GM23338 (cell line): ENCODE measurements at regions not wholly inside any gene's neighbourhood (a gene's known extent, or its start where the extent isn't known, plus 50 kb on each side); places are given as distances from the start of the nearest gene placed in this dataset.
A peak's percentile ranks its signal among the peaks of the same experiment; 100 is the strongest.

ENCODE experiments used
- ATAC-seq: fragments of 200-7000 bp; cut with Tn5 transposase; 3 replicates; pipeline ENCODE4 v1.9.1; 2020
- DNase-seq: peaks from one replicate; pipeline ENCODE4 v3.0.0-alpha.2; 2015; ENCODE audit warnings: low spot score
- H2AFZ ChIP-seq: fragments of 200-600 bp; sonication (generic); 2 replicates; pipeline ENCODE4 v1.8.0; 2016; ENCODE audit warnings: antibody characterized with exemption, mild to moderate bottlenecking, moderate library complexity
- H3F3A ChIP-seq: fragments of 200-600 bp; sonication (generic); replicated peaks from 2 replicates; pipeline ENCODE4 v1.8.0; 2017; ENCODE audit warnings: antibody characterized with exemption, mixed run types, low read depth
- H3K27ac ChIP-seq: fragments of 200-600 bp; sonication (generic); 2 replicates; pipeline ENCODE4 v1.6.1; 2016; ENCODE audit warnings: low read depth
- H3K27me3 ChIP-seq: fragments of 200-600 bp; sonication (generic); 2 replicates; pipeline ENCODE4 v1.8.0; 2016; ENCODE audit warnings: mild to moderate bottlenecking, mixed run types, moderate library complexity; ENCODE audit not compliant: insufficient read depth
- H3K36me3 ChIP-seq: fragments of 200-600 bp; sonication (generic); 2 replicates; pipeline ENCODE4 v1.8.0; 2016; ENCODE audit warnings: mild to moderate bottlenecking; ENCODE audit not compliant: insufficient read depth
- H3K4me1 ChIP-seq: fragments of 200-600 bp; sonication (generic); 2 replicates; pipeline ENCODE4 v1.8.0; 2016; ENCODE audit warnings: mild to moderate bottlenecking, moderate library complexity; ENCODE audit not compliant: insufficient read depth
- H3K4me2 ChIP-seq: fragments of 200-600 bp; sonication (generic); 2 replicates; pipeline ENCODE4 v1.7.1; 2017; ENCODE audit warnings: mixed run types
- H3K4me3 ChIP-seq: fragments of 200-600 bp; sonication (generic); 2 replicates; pipeline ENCODE4 v1.6.1; 2016; ENCODE audit warnings: mixed run types
- H3K79me2 ChIP-seq: fragments of 200-600 bp; sonication (generic); replicated peaks from 2 replicates; pipeline ENCODE4 v1.8.0; 2017; ENCODE audit warnings: mild to moderate bottlenecking; ENCODE audit not compliant: insufficient read depth
- H3K9me2 ChIP-seq: fragments of 200-600 bp; sonication (generic); 2 replicates; pipeline ENCODE4 v1.8.0; 2017; ENCODE audit not compliant: insufficient read depth
- H4K20me1 ChIP-seq: fragments of 200-600 bp; sonication (generic); replicated peaks from 2 replicates; pipeline ENCODE4 v1.8.0; 2017; ENCODE audit warnings: mild to moderate bottlenecking; ENCODE audit not compliant: insufficient read depth
- H3K27ac Mint-ChIP-seq: 2 replicates; pipeline ENCODE4 v1.8.0; 2020; ENCODE audit warnings: inconsistent platforms, mild to moderate bottlenecking, moderate library complexity, mixed read lengths
- H3K27me3 Mint-ChIP-seq: 3 replicates; pipeline ENCODE4 v1.8.0; 2022; ENCODE audit warnings: low read depth, mild to moderate bottlenecking, moderate library complexity, mixed read lengths, inconsistent platforms; ENCODE audit not compliant: insufficient read depth, poor library complexity
- H3K36me3 Mint-ChIP-seq: 3 replicates; pipeline ENCODE4 v1.8.0; 2021; ENCODE audit warnings: low read depth, mild to moderate bottlenecking, inconsistent platforms, moderate library complexity, mixed read lengths
- H3K4me1 Mint-ChIP-seq: 3 replicates; pipeline ENCODE4 v1.8.0; 2020; ENCODE audit warnings: mild to moderate bottlenecking, inconsistent platforms, mixed read lengths
- H3K4me3 Mint-ChIP-seq: 3 replicates; pipeline ENCODE4 v1.8.0; 2021; ENCODE audit warnings: moderate library complexity, mild to moderate bottlenecking, inconsistent platforms, mixed read lengths
- H3K9me3 Mint-ChIP-seq: 3 replicates; pipeline ENCODE4 v1.8.0; 2020; ENCODE audit warnings: moderate library complexity, mild to moderate bottlenecking, inconsistent platforms, mixed read lengths
- CTCF ChIP-seq, 2 experiments: fragments of 200-600 bp in 1 of 2; sonication (generic) in 1 of 2; conservative IDR thresholded peaks; 2 replicates each; pipeline versions ENCODE4 v1.5.1 to v1.6.1; 2016 to 2017; ENCODE audit warnings: antibody characterized with exemption in 2 of 2, low read depth in 2 of 2, mild to moderate bottlenecking in 2 of 2, moderate library complexity in 1 of 2
- NANOG ChIP-seq: IDR thresholded peaks from 2 replicates; pipeline ENCODE4 v1.6.1; 2016; ENCODE audit warnings: antibody characterized with exemption, borderline replicate concordance
- REST ChIP-seq: IDR thresholded peaks from one replicate; pipeline ENCODE4 v1.6.1; 2018; ENCODE audit warnings: antibody characterized with exemption; ENCODE audit not compliant: unreplicated experiment
- STAT1 ChIP-seq: IDR thresholded peaks from one replicate; pipeline ENCODE4 v1.6.1; 2016; ENCODE audit warnings: antibody characterized with exemption; ENCODE audit not compliant: unreplicated experiment
- ZNF114 ChIP-seq: fragments of 250-450 bp; sonication (Bioruptor Pico); IDR thresholded peaks from 2 replicates; pipeline ENCODE4 v1.5.0; 2020; ENCODE audit warnings: mild to moderate bottlenecking, moderate library complexity
- ZNF331 ChIP-seq: fragments of 250-450 bp; sonication (Bioruptor Pico); IDR thresholded peaks from 2 replicates; pipeline ENCODE4 v1.5.0; 2020; ENCODE audit warnings: low read depth, mild to moderate bottlenecking, moderate library complexity
- ZNF462 ChIP-seq: fragments of 250-450 bp; sonication (Bioruptor Pico); IDR thresholded peaks from 2 replicates; pipeline ENCODE4 v1.5.0; 2020; ENCODE audit warnings: mild to moderate bottlenecking, moderate library complexity

- no peaks in the 10 kb centered on the region for H4K20me1 ChIP-seq
- no peak overlapping the region for H3K27ac Mint-ChIP-seq
- no peak overlapping the region for H3K4me3 ChIP-seq
- no peaks in the 10 kb centered on the region for H3K27me3 ChIP-seq
- peak; percentile 87 for ATAC-seq
- H3K36me3 ChIP-seq = no peaks in the 10 kb centered on the region
- H3K9me2 ChIP-seq = no peaks in the 10 kb centered on the region
- DNase-seq = peak; percentile 92
- H3K27me3 Mint-ChIP-seq = peaks cover 2% of the 10 kb centered on the region
- no peaks in the 10 kb centered on the region for H3K4me1 Mint-ChIP-seq
- TF ChIP-seq CTCF (conservative IDR thresholded peaks at IDR 0.05; ENCODE audit: low read depth in 2 of 2) (peak; percentile 93 to 98), ZNF462 (CRISPR knock-in tag) (no peak)
- no peaks in the 10 kb centered on the region for H3K36me3 Mint-ChIP-seq
- H3K27ac ChIP-seq = no peak overlapping the region
- no peaks in the 10 kb centered on the region for H3K79me2 ChIP-seq
- no peak overlapping the region for H3K4me2 ChIP-seq
- no peak overlapping the region for H3K4me3 Mint-ChIP-seq
- no peaks in the 10 kb centered on the region for H3K9me3 Mint-ChIP-seq
- H3F3A ChIP-seq = no peaks in the 10 kb centered on the region
- peak overlapping the region; percentile 70; the same call in 1 of the 2 replicates for H2AFZ ChIP-seq
- H3K4me1 ChIP-seq = peaks cover 2% of the 10 kb centered on the region; the same call in 1 of the 2 replicates
Measured at GRCh38 chr4:173752610-173753230, 222.7 kb upstream of the HAND2 start.

GRCh38 chr4:173748353-173748752 lies 218.3 kb upstream of the HAND2 start:
- Histone ChIP-seq H2AFZ (no peak overlapping the region), H3K4me3 (no peak overlapping the region), H3K27me3 (no peaks in the 10 kb centered on the region), H3F3A (no peaks in the 10 kb centered on the region), H4K20me1 (no peaks in the 10 kb centered on the region), H3K79me2 (no peaks in the 10 kb centered on the region), H3K9me2 (no peaks in the 10 kb centered on the region), H3K27ac (no peak overlapping the region), H3K36me3 (no peaks in the 10 kb centered on the region), H3K4me1 (peaks cover 2% of the 10 kb centered on the region; the same call in 1 of the 2 replicates), H3K4me2 (no peak overlapping the region)
- Mint-ChIP-seq H3K27me3 (peaks cover 2% of the 10 kb centered on the region), H3K9me3 (no peaks in the 10 kb centered on the region), H3K4me3 (no peak overlapping the region), H3K27ac (no peak overlapping the region), H3K36me3 (no peaks in the 10 kb centered on the region), H3K4me1 (peaks cover 5% of the 10 kb centered on the region; the same call in 2 of the 3 replicates)
- ATAC-seq (no peak), DNase-seq (no peak)
- no peak; a peak in 1 of 4 replicates for TF ChIP-seq CTCF (conservative IDR thresholded peaks at IDR 0.05; ENCODE audit: low read depth in 2 of 2)
- TF ChIP-seq ZNF114 = no peak
- no peak for TF ChIP-seq STAT1
- no peak for TF ChIP-seq REST
- no peak for TF ChIP-seq NANOG
- no peak for TF ChIP-seq ZNF331 (CRISPR knock-in tag)
